GM12875 (cell line): ENCODE measurements at regions not wholly inside any gene's neighbourhood (a gene's known extent, or its start where the extent isn't known, plus 50 kb on each side); places are given as distances from the start of the nearest gene placed in this dataset.

Experiments
- H3K4me3 ChIP-seq: one replicate; pipeline ENCODE4 v1.5.1; 2011; ENCODE audit warnings: low read depth, low read length, control low read depth
- CTCF ChIP-seq: IDR thresholded peaks from 2 replicates; pipeline ENCODE4 v1.5.1; 2011; ENCODE audit warnings: low read depth, mild to moderate bottlenecking, control low read depth, inconsistent platforms, low read length, moderate library complexity, borderline replicate concordance; ENCODE audit not compliant: insufficient read depth

DNA sequence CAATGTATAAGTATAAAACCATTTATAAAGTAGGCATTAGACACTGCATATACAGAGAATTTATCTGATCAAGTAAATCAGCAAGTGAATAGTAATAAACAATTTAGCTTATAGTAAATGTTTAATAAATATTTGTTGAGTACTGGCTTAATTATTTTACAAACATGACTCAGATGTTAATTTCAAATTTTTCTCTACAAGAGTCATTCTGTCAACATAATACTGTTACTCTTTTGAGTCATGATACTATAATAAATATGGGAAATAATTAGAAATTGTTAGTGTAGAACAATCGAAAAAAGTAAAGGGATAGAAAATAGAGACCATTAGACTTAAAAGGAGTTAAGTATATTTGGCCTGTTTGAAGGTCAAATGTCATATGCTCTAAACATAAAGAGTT, 133.6 kb upstream of the MC4R start:
- no peak overlapping the region for H3K4me3 ChIP-seq
- no peak for TF ChIP-seq CTCF

DNA sequence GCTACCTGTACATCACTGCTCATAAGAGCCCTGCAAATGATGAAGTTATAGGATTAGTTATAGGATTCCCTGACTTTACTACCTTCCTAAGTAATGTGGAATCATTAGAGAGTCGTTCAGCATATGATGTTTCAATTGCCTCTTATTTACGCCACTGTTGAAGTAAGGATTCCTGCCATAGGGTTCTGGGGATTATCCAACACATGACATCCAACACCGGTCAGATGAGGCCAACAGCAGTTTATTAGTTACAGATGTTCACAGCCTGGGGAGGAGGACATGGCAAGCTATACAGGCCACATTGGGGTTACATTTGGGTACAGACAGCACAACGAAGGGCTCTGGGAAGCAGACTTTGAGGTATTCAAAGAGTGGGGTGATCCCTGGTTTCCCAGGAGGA, 134.1 kb upstream of the MC4R start:
- H3K4me3 ChIP-seq, result no peak overlapping the region

DNA sequence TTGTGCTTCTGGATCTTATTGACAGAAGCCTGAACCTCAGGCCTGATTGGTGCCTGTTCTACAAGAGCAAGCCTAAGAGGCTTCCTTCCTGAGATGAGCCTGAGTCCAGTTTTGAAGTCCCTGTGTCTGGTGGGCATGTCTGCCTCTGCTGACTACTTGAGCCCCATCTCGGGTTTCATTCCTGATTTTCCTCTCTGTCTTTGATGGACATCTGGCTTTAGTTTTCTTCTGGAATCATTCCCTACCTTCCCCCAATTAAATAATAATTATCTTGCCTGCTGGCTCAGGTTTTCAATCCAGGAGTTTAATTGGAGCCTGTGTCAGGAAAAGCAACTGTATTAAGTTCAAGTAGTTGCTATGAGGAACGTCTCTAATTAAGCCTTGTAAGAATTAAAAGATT, 135.5 kb upstream of the MC4R start:
- TF ChIP-seq CTCF, result no peak
- no peak overlapping the region for H3K4me3 ChIP-seq

More for the DNA sequence above, 134.1 kb upstream of the MC4R start:
- no peak for TF ChIP-seq CTCF

DNA sequence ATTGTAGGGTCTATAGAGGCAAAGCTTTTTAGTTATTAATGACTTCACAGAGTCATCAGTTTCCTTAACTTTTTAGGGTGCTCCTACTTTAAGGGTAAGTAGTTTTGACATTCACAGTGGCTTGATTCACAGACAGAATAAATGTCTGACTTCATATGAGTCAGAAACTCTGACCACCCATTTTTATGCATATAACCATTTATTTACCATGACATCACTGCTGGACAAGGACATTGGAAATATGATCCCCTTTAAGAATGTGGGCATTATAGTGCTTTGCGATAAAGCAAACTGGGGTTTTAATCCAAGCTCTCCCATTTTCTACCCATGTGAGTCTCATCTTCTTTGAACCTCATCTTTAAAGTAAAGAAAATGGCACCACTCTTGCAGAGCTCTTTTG, 162.0 kb upstream of the MC4R start:
- no peak overlapping the region for H3K4me3 ChIP-seq
- no peak for TF ChIP-seq CTCF

- H3K4me3 ChIP-seq, result no peak overlapping the region
- TF ChIP-seq CTCF, result no peak
Observed at GRCh38 chr18:60537074-60537473, 164.5 kb upstream of the MC4R start.

DNA sequence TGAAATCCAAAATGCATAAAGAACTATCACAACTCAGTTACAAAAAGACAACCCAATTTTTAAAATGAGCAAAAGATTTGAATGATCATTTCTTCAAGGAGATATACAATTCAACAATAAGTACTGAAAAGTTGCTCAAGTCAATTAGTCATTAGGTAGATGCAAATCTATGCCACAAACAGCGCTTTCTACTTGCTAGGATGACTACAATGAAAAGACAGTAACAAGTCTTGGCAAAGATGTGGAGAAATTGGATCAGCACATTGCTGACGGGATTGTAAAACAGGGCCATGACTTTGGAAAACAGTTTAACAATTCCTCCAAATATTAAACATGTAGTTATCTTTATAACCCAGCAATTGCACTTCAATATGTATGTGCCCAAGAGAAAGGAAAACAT, 166.3 kb upstream of the MC4R start:
- no peak for TF ChIP-seq CTCF
- no peak overlapping the region for H3K4me3 ChIP-seq

DNA sequence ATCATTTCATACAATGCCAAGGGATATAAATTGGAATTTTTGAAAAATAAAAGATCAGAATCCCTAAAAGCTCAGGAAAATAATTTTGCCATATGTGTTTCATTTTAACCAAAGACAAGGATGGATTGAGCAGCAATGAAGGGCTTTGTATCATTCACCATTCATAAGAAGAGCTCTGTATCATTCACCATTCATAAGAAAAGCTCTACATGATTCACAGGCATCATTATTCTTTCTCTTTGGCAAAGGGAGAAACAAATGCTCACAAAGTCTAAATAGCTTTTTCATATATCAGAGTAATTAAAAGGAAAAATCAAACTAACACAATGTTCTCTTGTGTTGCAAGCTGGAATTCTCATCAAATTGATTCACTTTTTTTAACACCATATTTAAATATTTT, 169.1 kb upstream of the MC4R start:
- TF ChIP-seq CTCF, result no peak
- H3K4me3 ChIP-seq, result no peak overlapping the region
